Neural cell (in vitro differentiated cells): ENCODE measurements at regions not wholly inside any gene's neighbourhood (a gene's known extent, or its start where the extent isn't known, plus 50 kb on each side); places are given as distances from the start of the nearest gene placed in this dataset.

ENCODE experiments used
- H2AFZ ChIP-seq: fragments of 200-600, 300-800 bp; sonication (generic), shearing (Covaris generic); 2 replicates; pipeline ENCODE4 v1.6.0; 2014; ENCODE audit warnings: low read depth, mild to moderate bottlenecking, antibody characterized with exemption, low read length, moderate library complexity
- H3F3A ChIP-seq: fragments of 200-600 bp; shearing (Covaris generic); 2 replicates; pipeline ENCODE4 v1.6.1; 2016; ENCODE audit warnings: mild to moderate bottlenecking, moderate library complexity, mixed read lengths, antibody characterized with exemption, low read length; ENCODE audit not compliant: insufficient read depth, poor library complexity, severe bottlenecking
- H3K27ac ChIP-seq: fragments of 200-600, 300-800 bp; sonication (generic), shearing (Covaris generic); 2 replicates; pipeline ENCODE4 v1.5.1; 2014; ENCODE audit warnings: mild to moderate bottlenecking, low read length, moderate library complexity
- H3K27me3 ChIP-seq: fragments of 300-800, 200-600 bp; sonication (generic), shearing (Covaris generic); 2 replicates; pipeline ENCODE4 v1.6.0; 2014; ENCODE audit warnings: mild to moderate bottlenecking, low read depth, low read length, moderate library complexity; ENCODE audit not compliant: insufficient read depth
- H3K36me3 ChIP-seq: fragments of 300-800, 200-600 bp; sonication (generic), shearing (Covaris generic); 2 replicates; pipeline ENCODE4 v1.5.1; 2014; ENCODE audit warnings: mild to moderate bottlenecking, antibody characterized with exemption, low read length, moderate library complexity; ENCODE audit not compliant: insufficient read depth
- H3K4me2 ChIP-seq: fragments of 300-800, 200-600 bp; sonication (generic), shearing (Covaris generic); 2 replicates; pipeline ENCODE4 v1.6.0; 2014; ENCODE audit warnings: mild to moderate bottlenecking, low read length
- H3K4me3 ChIP-seq: fragments of 300-800, 200-600 bp; sonication (generic), shearing (Covaris generic); 2 replicates; pipeline ENCODE4 v1.5.1; 2014; ENCODE audit warnings: mild to moderate bottlenecking, low read length, moderate library complexity
- H3K79me2 ChIP-seq: fragments of 200-600 bp; shearing (Covaris generic); replicated peaks from 2 replicates; pipeline ENCODE4 v1.6.0; 2014; ENCODE audit warnings: mild to moderate bottlenecking, low read length, moderate library complexity; ENCODE audit not compliant: insufficient read depth
- H3K9ac ChIP-seq: fragments of 300-800, 200-600 bp; sonication (generic), shearing (Covaris generic); 2 replicates; pipeline ENCODE4 v1.6.1; 2016; ENCODE audit warnings: mild to moderate bottlenecking, low read length, mixed read lengths
- H3K9me2 ChIP-seq: fragments of 200-600 bp; shearing (Covaris generic); 2 replicates; pipeline ENCODE4 v1.6.1; 2016; ENCODE audit warnings: mild to moderate bottlenecking, low read length, mixed read lengths; ENCODE audit not compliant: insufficient read depth
- H3K9me3 ChIP-seq: fragments of 200-600, 300-800 bp; sonication (generic), shearing (Covaris generic); 2 replicates; pipeline ENCODE4 v1.6.1; 2016; ENCODE audit warnings: mild to moderate bottlenecking, mixed run types, low read length, moderate library complexity, mixed read lengths
- H4K20me1 ChIP-seq: fragments of 200-600 bp; shearing (Covaris generic); 2 replicates; pipeline ENCODE4 v1.6.1; 2016; ENCODE audit warnings: mild to moderate bottlenecking, mixed run types; ENCODE audit not compliant: insufficient read depth
- CTCF ChIP-seq: fragments of 450-650 bp; IDR thresholded peaks from 2 replicates; pipeline ENCODE4 v1.5.1; 2014; ENCODE audit warnings: antibody characterized with exemption, mild to moderate bottlenecking, moderate library complexity; ENCODE audit not compliant: poor library complexity, severe bottlenecking
- EP300 ChIP-seq: fragments of 450-650 bp; conservative IDR thresholded peaks from 2 replicates; pipeline ENCODE4 v1.6.1; 2014; ENCODE audit warnings: antibody characterized with exemption, mild to moderate bottlenecking, moderate library complexity; ENCODE audit not compliant: poor library complexity, severe bottlenecking
- EZH2 ChIP-seq: fragments of 200-600, 300-800 bp; shearing (Covaris generic), sonication (generic); IDR thresholded peaks from 2 replicates; pipeline ENCODE4 v1.6.1; 2014; ENCODE audit warnings: antibody characterized with exemption, low read length, borderline replicate concordance, mild to moderate bottlenecking; ENCODE audit not compliant: insufficient read depth, poor library complexity, severe bottlenecking
- MXI1 ChIP-seq: fragments of 450-650 bp; conservative IDR thresholded peaks from 2 replicates; pipeline ENCODE4 v1.6.1; 2014; ENCODE audit warnings: antibody characterized with exemption, mild to moderate bottlenecking; ENCODE audit not compliant: poor library complexity, severe bottlenecking
- POLR2AphosphoS5 ChIP-seq: IDR thresholded peaks from 2 replicates; pipeline ENCODE4 v1.6.1; 2012
- RAD21 ChIP-seq: fragments of 450-650 bp; conservative IDR thresholded peaks from 2 replicates; pipeline ENCODE4 v1.6.1; 2014; ENCODE audit warnings: antibody characterized with exemption, mild to moderate bottlenecking, moderate library complexity
- REST ChIP-seq: IDR thresholded peaks from 2 replicates; pipeline ENCODE4 v1.6.1; 2012; ENCODE audit warnings: borderline replicate concordance
- SMC3 ChIP-seq: fragments of 450-650 bp; conservative IDR thresholded peaks from 2 replicates; pipeline ENCODE4 v1.6.1; 2014; ENCODE audit warnings: antibody characterized with exemption, mild to moderate bottlenecking, moderate library complexity; ENCODE audit not compliant: poor library complexity
- TAF1 ChIP-seq: IDR thresholded peaks from 2 replicates; pipeline ENCODE4 v1.6.1; 2012; ENCODE audit warnings: low read depth

GRCh38 chr15:47614360-47615011 is 102.8 kb upstream of the SEMA6D start:
- TF ChIP-seq MXI1: no peak
- H2AFZ ChIP-seq: no peak overlapping the region

GRCh38 chr15:47616876-47617275 is 100.4 kb upstream of the SEMA6D start:
- H3F3A ChIP-seq: no peaks in the 10 kb centered on the region
- H3K27me3 ChIP-seq: no peaks in the 10 kb centered on the region
- H3K36me3 ChIP-seq: no peaks in the 10 kb centered on the region
- no peaks in the 10 kb centered on the region for H3K9me2 ChIP-seq
- no peak overlapping the region for H2AFZ ChIP-seq
- H4K20me1 ChIP-seq: no peaks in the 10 kb centered on the region
- H3K27ac ChIP-seq: no peak overlapping the region
- H3K4me2 ChIP-seq: no peak overlapping the region
- no peak overlapping the region for H3K4me3 ChIP-seq
- no peak overlapping the region for H3K9ac ChIP-seq
- H3K9me3 ChIP-seq: no peaks in the 10 kb centered on the region
- TF ChIP-seq EP300 (no peak), POLR2AphosphoS5 (no peak), RAD21 (no peak), SMC3 (no peak), EZH2 (no peak), MXI1 (no peak), CTCF (no peak)
- no peaks in the 10 kb centered on the region for H3K79me2 ChIP-seq

More at GRCh38 chr15:47614360-47615011, 102.8 kb upstream of the SEMA6D start:
- no peaks in the 10 kb centered on the region for H3K9me3 ChIP-seq
- H3K9me2 ChIP-seq: no peaks in the 10 kb centered on the region
- no peaks in the 10 kb centered on the region for H4K20me1 ChIP-seq
- H3K4me2 ChIP-seq: no peak overlapping the region
- H3K9ac ChIP-seq: no peak overlapping the region
- no peaks in the 10 kb centered on the region for H3K36me3 ChIP-seq
- no peaks in the 10 kb centered on the region for H3K27me3 ChIP-seq
- H3K79me2 ChIP-seq: no peaks in the 10 kb centered on the region
- H3K27ac ChIP-seq: no peak overlapping the region
- H3F3A ChIP-seq: no peaks in the 10 kb centered on the region
- H3K4me3 ChIP-seq: no peak overlapping the region

- no peaks in the 10 kb centered on the region for H3K79me2 ChIP-seq
- H3K9ac ChIP-seq: no peak overlapping the region
- H3K4me2 ChIP-seq: no peak overlapping the region
- H3K9me2 ChIP-seq: no peaks in the 10 kb centered on the region
- peak overlapping the region; percentile 22 for H3K27ac ChIP-seq
- H3F3A ChIP-seq: no peaks in the 10 kb centered on the region
- no peak overlapping the region for H2AFZ ChIP-seq
- TF ChIP-seq SMC3 (no peak), EZH2 (no peak), RAD21 (no peak), CTCF (no peak), EP300 (no peak), MXI1 (no peak), REST (no peak), TAF1 (no peak), POLR2AphosphoS5 (no peak)
- no peak overlapping the region for H3K4me3 ChIP-seq
- H3K36me3 ChIP-seq: no peaks in the 10 kb centered on the region
- no peaks in the 10 kb centered on the region for H3K9me3 ChIP-seq
- no peaks in the 10 kb centered on the region for H4K20me1 ChIP-seq
- no peaks in the 10 kb centered on the region for H3K27me3 ChIP-seq
Observed at GRCh38 chr15:47618241-47618640, 99.1 kb upstream of the SEMA6D start.
